ENCODE measurements at regions not wholly inside any gene's neighbourhood (a gene's known extent, or its start where the extent isn't known, plus 50 kb on each side); places are given as distances from the start of the nearest gene placed in this dataset.

- Histone ChIP-seq H3K36me3 (no peaks in the 10 kb centered on the region), H3K27ac (no peak overlapping the region), H3K4me1 (no peaks in the 10 kb centered on the region), H3K4me3 (no peak overlapping the region), H3K27me3 (no peaks in the 10 kb centered on the region), H3K9me3 (no peaks in the 10 kb centered on the region)
- DNase-seq (no peak), ATAC-seq (no peak)
- intact Hi-C loops (cut with DNase I; ENCODE audit: low total_unique reads): no loop called here
- TF ChIP-seq POLR2A (IDR thresholded peaks at IDR 0.05): no peak
- no peak for TF ChIP-seq CTCF (IDR thresholded peaks at IDR 0.05 in 4 of 5, conservative IDR thresholded peaks at IDR 0.05 in 1 of 5)
- in situ Hi-C loops (cut with MboI; ENCODE audit: low sequenced_read_pairs in 4 of 4): no loop called here
Measured at GRCh38 chr2:196314157-196314556, 142.8 kb upstream of the STK17B start.

- ATAC-seq (no peak), DNase-seq (no peak)
- no peak overlapping the region for H3K27ac ChIP-seq
- intact Hi-C loops (cut with DNase I; ENCODE audit: low total_unique reads) (no loop called here), in situ Hi-C loops (cut with MboI; ENCODE audit: low sequenced_read_pairs in 4 of 4) (no loop called here)
- H3K4me3 ChIP-seq: no peak overlapping the region
- no peaks in the 10 kb centered on the region for H3K27me3 ChIP-seq
- no peak for TF ChIP-seq POLR2A (IDR thresholded peaks at IDR 0.05)
- TF ChIP-seq CTCF (IDR thresholded peaks at IDR 0.05 in 4 of 5, conservative IDR thresholded peaks at IDR 0.05 in 1 of 5): no peak
- no peaks in the 10 kb centered on the region for H3K36me3 ChIP-seq
- no peaks in the 10 kb centered on the region for H3K9me3 ChIP-seq
- no peaks in the 10 kb centered on the region for H3K4me1 ChIP-seq
Measured at GRCh38 chr2:196314780-196315179, 143.4 kb upstream of the STK17B start.

GRCh38 chr2:196315388-196316049 is 144.1 kb upstream of the STK17B start:
- in situ Hi-C loops (cut with MboI; ENCODE audit: low sequenced_read_pairs in 4 of 4) (no loop called here), intact Hi-C loops (cut with DNase I; ENCODE audit: low total_unique reads) (no loop called here)
- TF ChIP-seq POLR2A (IDR thresholded peaks at IDR 0.05) (no peak), CTCF (IDR thresholded peaks at IDR 0.05 in 4 of 5, conservative IDR thresholded peaks at IDR 0.05 in 1 of 5) (no peak)
- ATAC-seq (no peak), DNase-seq (no peak)
- no peaks in the 10 kb centered on the region for H3K36me3 ChIP-seq
- H3K9me3 ChIP-seq: no peaks in the 10 kb centered on the region
- no peaks in the 10 kb centered on the region for H3K4me1 ChIP-seq
- no peaks in the 10 kb centered on the region for H3K27me3 ChIP-seq
- H3K27ac ChIP-seq: no peak overlapping the region
- H3K4me3 ChIP-seq: no peak overlapping the region

GRCh38 chr2:196316050-196316430 is 144.7 kb upstream of the STK17B start:
- in situ Hi-C loops (cut with MboI; ENCODE audit: low sequenced_read_pairs in 4 of 4): no loop called here
- DNase-seq (no peak), ATAC-seq (no peak)
- Histone ChIP-seq H3K27ac (no peak overlapping the region), H3K27me3 (no peaks in the 10 kb centered on the region), H3K4me3 (no peak overlapping the region), H3K9me3 (no peaks in the 10 kb centered on the region), H3K36me3 (no peaks in the 10 kb centered on the region), H3K4me1 (no peaks in the 10 kb centered on the region)
- intact Hi-C loops (cut with DNase I; ENCODE audit: low total_unique reads): no loop called here
- TF ChIP-seq POLR2A (IDR thresholded peaks at IDR 0.05) (no peak), CTCF (IDR thresholded peaks at IDR 0.05 in 4 of 5, conservative IDR thresholded peaks at IDR 0.05 in 1 of 5) (no peak)

All from gastrocnemius medialis (tissue), 4 donors.